ENCODE measurements at regions not wholly inside any gene's neighbourhood (a gene's known extent, or its start where the extent isn't known, plus 50 kb on each side); places are given as distances from the start of the nearest gene placed in this dataset.

GRCh38 chr4:14545807-14546206 lies 456.5 kb upstream of the CPEB2 start:
- no peak for TF ChIP-seq EZH2phosphoT487 (IDR thresholded peaks at IDR 0.05; ENCODE audit: borderline replicate concordance, low read depth)
- no peak for TF ChIP-seq REST (IDR thresholded peaks at IDR 0.05; ENCODE audit: low read depth, low read length)
- no peak for TF ChIP-seq CTCF (IDR thresholded peaks at IDR 0.05)
- no peak for TF ChIP-seq MAX (IDR thresholded peaks at IDR 0.05; ENCODE audit: low read depth)
- no peak for TF ChIP-seq POLR2AphosphoS5 (IDR thresholded peaks at IDR 0.05; ENCODE audit: low read depth, low read length)
- TF ChIP-seq CHD2 (IDR thresholded peaks at IDR 0.05; ENCODE audit: low read length, partially characterized antibody) = no peak

Data from SK-N-SH (cell line).